ENCODE measurements at regions not wholly inside any gene's neighbourhood (a gene's known extent, or its start where the extent isn't known, plus 50 kb on each side); places are given as distances from the start of the nearest gene placed in this dataset.
"Not testable (repeated sequence)": the region's sequence is repeated elsewhere in the genome, so short reads cannot be mapped to it uniquely, and the experiment has no call there.

- in situ Hi-C loops (cut with MboI; ENCODE audit: low sequenced_read_pairs, unreplicated experiment); DNase-seq (ENCODE audit: low spot score): not testable (repeated sequence)
These were observed 327.5 kb downstream of the GOLGA6L6 start for GRCh38 chr15:20214101-20214500.

- in situ Hi-C loops (cut with MboI; ENCODE audit: low sequenced_read_pairs, unreplicated experiment); DNase-seq (ENCODE audit: low spot score): not testable (repeated sequence)
These were observed 330.1 kb downstream of the GOLGA6L6 start for GRCh38 chr15:20211508-20211907.

- DNase-seq (ENCODE audit: low spot score); in situ Hi-C loops (cut with MboI; ENCODE audit: low sequenced_read_pairs, unreplicated experiment): not testable (repeated sequence)
These were observed 331.6 kb downstream of the GOLGA6L6 start for GRCh38 chr15:20209973-20210372.

DNA sequence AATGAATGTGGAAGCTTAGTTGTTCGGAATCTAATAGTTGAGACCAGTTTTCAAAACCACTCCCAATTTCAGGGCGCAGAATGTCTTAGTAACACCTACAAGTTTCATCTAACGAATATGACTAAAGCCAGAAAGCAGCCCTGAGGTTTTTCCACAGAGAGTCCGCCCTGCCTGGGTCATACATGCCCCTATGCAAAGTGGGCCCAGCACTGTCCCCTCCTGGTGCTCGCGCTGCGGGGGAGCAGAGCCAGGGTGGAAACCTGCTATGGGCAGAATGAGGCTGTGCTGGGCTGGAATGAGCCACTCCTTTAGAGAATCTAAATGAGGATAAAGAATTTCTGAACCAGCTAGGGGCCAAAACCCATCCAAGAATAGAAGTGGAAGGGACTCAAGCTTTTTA, 334.0 kb downstream of the GOLGA6L6 start:
- DNase-seq (ENCODE audit: low spot score); in situ Hi-C loops (cut with MboI; ENCODE audit: low sequenced_read_pairs, unreplicated experiment): not testable (repeated sequence)

DNA sequence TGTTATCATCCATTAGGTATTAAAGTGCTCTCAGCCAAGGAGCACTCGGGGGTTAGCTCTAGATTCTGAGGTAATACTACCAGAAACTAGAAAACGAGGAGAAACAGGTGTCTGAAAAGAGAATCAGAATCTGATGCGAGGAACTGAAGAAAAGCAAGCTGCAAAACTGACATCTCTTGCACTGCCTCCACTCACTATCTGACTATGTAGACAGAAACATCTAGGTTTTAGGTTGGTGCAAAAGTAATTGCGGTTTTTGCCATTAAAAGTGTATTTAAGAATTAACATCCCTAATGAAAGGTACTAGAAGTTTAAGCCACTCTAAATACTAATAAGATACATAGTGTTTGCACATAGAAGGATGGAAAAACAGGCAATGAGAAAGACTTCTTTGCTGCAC, 334.4 kb downstream of the GOLGA6L6 start:
- DNase-seq (ENCODE audit: low spot score); in situ Hi-C loops (cut with MboI; ENCODE audit: low sequenced_read_pairs, unreplicated experiment): not testable (repeated sequence)

- DNase-seq (ENCODE audit: low spot score); in situ Hi-C loops (cut with MboI; ENCODE audit: low sequenced_read_pairs, unreplicated experiment): not testable (repeated sequence)
These were observed 337.3 kb downstream of the GOLGA6L6 start for GRCh38 chr15:20204177-20204866.

GRCh38 chr15:20203649-20204150, 337.9 kb downstream of the GOLGA6L6 start:
- DNase-seq (ENCODE audit: low spot score); in situ Hi-C loops (cut with MboI; ENCODE audit: low sequenced_read_pairs, unreplicated experiment): not testable (repeated sequence)

- not testable (repeated sequence) for DNase-seq (ENCODE audit: low spot score)
- TF ChIP-seq CTCF (IDR thresholded peaks at IDR 0.05; ENCODE audit: borderline replicate concordance, control extremely low read depth, extremely low read depth, insufficient read depth, missing control alignments) = peak; percentile 15
These were observed 346.9 kb downstream of the GOLGA6L6 start for GRCh38 chr15:20194591-20195198.

DNA sequence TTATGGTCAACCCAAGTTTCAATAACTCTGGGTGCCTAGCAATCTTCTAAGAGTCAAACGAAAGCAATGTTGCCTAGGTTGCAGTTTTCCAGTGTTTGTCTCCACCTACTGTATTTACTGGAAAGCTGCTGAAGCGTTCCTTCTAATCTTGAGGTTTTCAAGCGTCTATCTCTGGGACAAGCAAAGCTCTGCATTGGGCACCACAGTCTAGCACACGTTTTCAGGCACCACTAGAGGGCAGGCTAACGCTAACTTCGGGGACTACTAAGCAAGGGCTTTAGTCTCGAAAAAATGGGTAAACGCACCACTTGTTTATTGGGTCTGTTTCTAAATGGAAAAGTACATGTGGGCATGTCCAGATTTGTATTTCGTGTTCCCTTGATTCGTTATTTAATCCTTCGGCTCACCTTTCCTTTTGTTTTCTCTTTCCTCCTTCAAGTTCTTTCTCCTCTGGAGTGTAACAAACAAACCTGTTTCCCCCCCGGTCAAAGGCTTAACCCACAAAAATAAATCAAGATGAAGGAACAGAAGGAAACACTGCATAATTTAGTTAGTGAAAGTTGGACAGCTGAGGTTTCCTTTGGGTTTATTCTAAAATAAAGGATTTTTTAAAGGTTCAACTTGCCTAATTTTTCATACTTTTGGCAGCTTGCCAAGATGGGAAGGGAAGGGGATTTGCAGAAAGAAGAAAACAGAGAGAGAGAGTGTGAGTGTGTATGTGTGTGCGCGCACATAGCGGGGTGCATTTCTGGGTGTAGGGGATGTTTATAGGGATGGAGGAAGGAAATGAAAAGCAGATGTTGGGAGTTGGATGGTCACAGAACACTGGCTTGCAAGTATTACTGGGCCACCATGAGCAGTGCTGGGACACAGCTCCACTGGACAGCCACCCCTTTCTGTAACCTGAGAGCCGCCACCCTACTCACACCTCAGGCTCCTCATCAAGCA, 348.3 kb downstream of the GOLGA6L6 start:
- in situ Hi-C loops (cut with MboI; ENCODE audit: low sequenced_read_pairs, unreplicated experiment) = not testable (repeated sequence)

More at GRCh38 chr15:20194591-20195198, 346.9 kb downstream of the GOLGA6L6 start:
- in situ Hi-C loops (cut with MboI; ENCODE audit: low sequenced_read_pairs, unreplicated experiment) = not testable (repeated sequence)

GRCh38 chr15:20191508-20192125, 350.0 kb downstream of the GOLGA6L6 start:
- DNase-seq (ENCODE audit: low spot score); in situ Hi-C loops (cut with MboI; ENCODE audit: low sequenced_read_pairs, unreplicated experiment): not testable (repeated sequence)

More for the DNA sequence above, 348.3 kb downstream of the GOLGA6L6 start:
- DNase-seq (ENCODE audit: low spot score) = not testable (repeated sequence)

GRCh38 chr15:20188611-20189010, 353.0 kb downstream of the GOLGA6L6 start:
- in situ Hi-C loops (cut with MboI; ENCODE audit: low sequenced_read_pairs, unreplicated experiment); DNase-seq (ENCODE audit: low spot score): not testable (repeated sequence)

DNA sequence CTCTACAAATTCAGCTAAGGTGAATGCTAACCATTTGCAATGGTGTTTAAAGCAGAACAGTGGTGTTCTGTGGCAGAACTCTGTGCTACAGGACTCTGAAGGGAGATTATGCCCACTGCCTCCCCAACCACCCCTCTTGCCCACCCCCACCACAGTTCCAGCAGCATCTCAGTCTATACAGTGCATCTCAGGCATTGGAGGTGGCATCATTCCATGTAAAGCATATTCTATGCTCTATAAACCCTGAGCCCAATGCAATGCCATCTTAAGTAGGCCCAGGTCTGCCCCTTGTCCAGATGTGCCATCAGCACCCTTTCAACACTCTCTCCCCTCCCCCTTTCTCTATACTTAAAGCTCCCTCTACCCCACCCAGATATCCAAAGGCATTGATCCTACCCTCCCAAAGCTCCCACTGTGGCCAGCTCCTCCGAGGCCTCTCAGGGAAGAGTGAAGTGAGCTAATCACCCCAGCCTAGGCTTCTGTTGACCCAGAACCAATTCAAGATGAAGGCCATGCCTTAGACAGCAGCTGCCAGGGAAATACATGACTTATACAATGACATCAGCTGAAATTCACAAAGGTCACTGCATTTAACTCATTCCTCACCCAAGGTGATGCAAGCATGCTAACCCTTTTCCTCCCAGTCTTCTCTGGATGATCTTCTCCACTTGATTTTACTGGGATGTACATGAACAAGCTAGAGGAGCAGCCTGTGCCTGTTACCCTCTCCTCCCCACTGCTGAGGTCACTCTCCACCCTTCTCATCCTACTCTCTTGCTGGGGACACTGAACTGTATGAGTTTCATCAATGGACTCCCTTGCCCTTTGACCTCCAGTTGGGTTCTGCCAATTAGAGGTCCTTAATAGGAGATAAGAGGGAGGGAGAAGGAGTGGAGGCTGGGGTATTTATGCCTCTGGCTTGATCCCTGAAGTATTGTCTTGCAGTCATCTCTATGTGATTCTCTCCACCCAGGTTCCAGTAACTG, 353.9 kb downstream of the GOLGA6L6 start:
- DNase-seq (ENCODE audit: low spot score); in situ Hi-C loops (cut with MboI; ENCODE audit: low sequenced_read_pairs, unreplicated experiment): not testable (repeated sequence)

- in situ Hi-C loops (cut with MboI; ENCODE audit: low sequenced_read_pairs, unreplicated experiment); DNase-seq (ENCODE audit: low spot score): not testable (repeated sequence)
These were observed 356.7 kb downstream of the GOLGA6L6 start for GRCh38 chr15:20184879-20185278.

GRCh38 chr15:20168221-20168620, 373.4 kb downstream of the GOLGA6L6 start:
- in situ Hi-C loops (cut with MboI; ENCODE audit: low sequenced_read_pairs, unreplicated experiment); DNase-seq (ENCODE audit: low spot score): not testable (repeated sequence)

- DNase-seq (ENCODE audit: low spot score); in situ Hi-C loops (cut with MboI; ENCODE audit: low sequenced_read_pairs, unreplicated experiment): not testable (repeated sequence)
These were observed 388.1 kb downstream of the GOLGA6L6 start for GRCh38 chr15:20153528-20153927.
